ENCODE measurements at regions not wholly inside any gene's neighbourhood (a gene's known extent, or its start where the extent isn't known, plus 50 kb on each side); places are given as distances from the start of the nearest gene placed in this dataset.

DNA sequence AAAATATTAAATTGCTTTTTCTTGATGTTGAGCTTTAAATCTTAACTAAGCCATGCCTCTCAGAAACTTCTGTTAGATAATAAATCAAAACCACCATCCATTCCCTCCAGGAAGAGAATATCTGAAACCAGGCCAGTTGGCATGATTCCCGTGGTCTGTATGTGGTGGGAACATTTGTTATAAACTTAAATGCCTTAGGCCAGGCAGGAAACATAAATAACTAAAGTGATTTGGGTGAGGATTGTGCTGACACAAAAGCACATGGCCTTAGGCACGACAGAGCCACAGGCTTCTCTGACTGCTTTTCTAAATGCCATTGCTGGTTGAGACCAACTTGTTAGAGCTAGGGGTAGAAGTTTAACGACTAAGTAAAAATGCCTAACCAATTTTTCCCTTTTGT, 255.9 kb downstream of the GABRG2 start:
- TF ChIP-seq, protein P1, sequence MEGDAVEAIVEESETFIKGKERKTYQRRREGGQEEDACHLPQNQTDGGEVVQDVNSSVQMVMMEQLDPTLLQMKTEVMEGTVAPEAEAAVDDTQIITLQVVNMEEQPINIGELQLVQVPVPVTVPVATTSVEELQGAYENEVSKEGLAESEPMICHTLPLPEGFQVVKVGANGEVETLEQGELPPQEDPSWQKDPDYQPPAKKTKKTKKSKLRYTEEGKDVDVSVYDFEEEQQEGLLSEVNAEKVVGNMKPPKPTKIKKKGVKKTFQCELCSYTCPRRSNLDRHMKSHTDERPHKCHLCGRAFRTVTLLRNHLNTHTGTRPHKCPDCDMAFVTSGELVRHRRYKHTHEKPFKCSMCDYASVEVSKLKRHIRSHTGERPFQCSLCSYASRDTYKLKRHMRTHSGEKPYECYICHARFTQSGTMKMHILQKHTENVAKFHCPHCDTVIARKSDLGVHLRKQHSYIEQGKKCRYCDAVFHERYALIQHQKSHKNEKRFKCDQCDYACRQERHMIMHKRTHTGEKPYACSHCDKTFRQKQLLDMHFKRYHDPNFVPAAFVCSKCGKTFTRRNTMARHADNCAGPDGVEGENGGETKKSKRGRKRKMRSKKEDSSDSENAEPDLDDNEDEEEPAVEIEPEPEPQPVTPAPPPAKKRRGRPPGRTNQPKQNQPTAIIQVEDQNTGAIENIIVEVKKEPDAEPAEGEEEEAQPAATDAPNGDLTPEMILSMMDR (IDR thresholded peaks at IDR 0.05; ENCODE audit: insufficient read depth in 1 of 2, low read depth in 1 of 2, low read length in 1 of 2, severe bottlenecking in 1 of 2, unreplicated experiment in 1 of 2), result no peak
- peaks cover 4% of the 10 kb centered on the region for H3K9me3 Mint-ChIP-seq (ENCODE audit: unreplicated experiment)
- BruUV-seq (replicated peaks), result no TSS peak
- no peak overlapping the region for H3K27ac Mint-ChIP-seq (ENCODE audit: unreplicated experiment)
- intact Hi-C loops (cut with micrococcal nuclease; ENCODE audit: unreplicated experiment), result no loop called here
- H3K27me3 Mint-ChIP-seq (ENCODE audit: insufficient read depth, unreplicated experiment), result peaks cover 2% of the 10 kb centered on the region
- ChIA-PET CTCF (no interaction called here), POLR2A (no interaction called here)
- no peaks in the 10 kb centered on the region for H3K36me3 Mint-ChIP-seq (ENCODE audit: insufficient read depth, unreplicated experiment)
- DNase-seq, result no peak
- Histone ChIP-seq H3K36me3 (ENCODE audit: control insufficient read depth, insufficient read depth, low read length) (no peaks in the 10 kb centered on the region), H3K4me1 (no peaks in the 10 kb centered on the region), H3K9me3 (no peaks in the 10 kb centered on the region), H3K4me3 (ENCODE audit: low read depth, low read length) (no peak overlapping the region), H3K27me3 (replicated peaks; ENCODE audit: control insufficient read depth, insufficient read depth, low read length) (no peaks in the 10 kb centered on the region)
- no peak overlapping the region for H3K4me3 Mint-ChIP-seq (ENCODE audit: unreplicated experiment)
- no peaks in the 10 kb centered on the region for H3K4me1 Mint-ChIP-seq (ENCODE audit: low read depth, unreplicated experiment)

DNA sequence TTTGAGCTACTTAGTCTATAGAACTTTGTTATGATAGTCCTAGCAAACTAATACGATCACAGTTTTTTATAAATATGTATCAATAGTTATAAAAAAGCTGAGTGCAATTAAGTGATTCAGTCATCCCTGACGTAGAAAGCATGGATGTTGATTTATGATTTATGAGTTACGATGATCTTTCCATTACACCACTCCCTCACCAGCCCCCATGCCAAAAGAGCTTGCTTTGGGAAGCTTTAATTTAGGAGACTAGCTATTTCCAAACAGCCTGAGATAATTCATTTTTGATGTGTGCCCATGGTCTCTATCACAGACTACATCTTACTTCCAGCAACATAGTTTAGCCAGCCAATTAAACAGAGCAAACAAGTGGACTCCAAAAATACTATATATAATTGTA, 256.8 kb downstream of the GABRG2 start:
- H3K4me1 Mint-ChIP-seq (ENCODE audit: low read depth, unreplicated experiment), result no peaks in the 10 kb centered on the region
- no peak overlapping the region for H3K27ac Mint-ChIP-seq (ENCODE audit: unreplicated experiment)
- no TSS peak for BruUV-seq (replicated peaks)
- H3K36me3 Mint-ChIP-seq (ENCODE audit: insufficient read depth, unreplicated experiment), result no peaks in the 10 kb centered on the region
- POLR2A ChIA-PET, result no interaction called here
- TF ChIP-seq, protein P1 (IDR thresholded peaks at IDR 0.05; ENCODE audit: insufficient read depth in 1 of 2, low read depth in 1 of 2, low read length in 1 of 2, severe bottlenecking in 1 of 2, unreplicated experiment in 1 of 2), result no peak
- no peak for DNase-seq
- no peak overlapping the region for H3K4me3 Mint-ChIP-seq (ENCODE audit: unreplicated experiment)
- Histone ChIP-seq H3K4me3 (ENCODE audit: low read depth, low read length) (no peak overlapping the region), H3K27me3 (replicated peaks; ENCODE audit: control insufficient read depth, insufficient read depth, low read length) (no peaks in the 10 kb centered on the region), H3K4me1 (no peaks in the 10 kb centered on the region), H3K9me3 (no peaks in the 10 kb centered on the region), H3K36me3 (ENCODE audit: control insufficient read depth, insufficient read depth, low read length) (no peaks in the 10 kb centered on the region)
- intact Hi-C loops (cut with micrococcal nuclease; ENCODE audit: unreplicated experiment), result no loop called here
- CTCF ChIA-PET, result no interaction called here
- H3K27me3 Mint-ChIP-seq (ENCODE audit: insufficient read depth, unreplicated experiment), result peaks cover 2% of the 10 kb centered on the region
- H3K9me3 Mint-ChIP-seq (ENCODE audit: unreplicated experiment), result no peaks in the 10 kb centered on the region

DNA sequence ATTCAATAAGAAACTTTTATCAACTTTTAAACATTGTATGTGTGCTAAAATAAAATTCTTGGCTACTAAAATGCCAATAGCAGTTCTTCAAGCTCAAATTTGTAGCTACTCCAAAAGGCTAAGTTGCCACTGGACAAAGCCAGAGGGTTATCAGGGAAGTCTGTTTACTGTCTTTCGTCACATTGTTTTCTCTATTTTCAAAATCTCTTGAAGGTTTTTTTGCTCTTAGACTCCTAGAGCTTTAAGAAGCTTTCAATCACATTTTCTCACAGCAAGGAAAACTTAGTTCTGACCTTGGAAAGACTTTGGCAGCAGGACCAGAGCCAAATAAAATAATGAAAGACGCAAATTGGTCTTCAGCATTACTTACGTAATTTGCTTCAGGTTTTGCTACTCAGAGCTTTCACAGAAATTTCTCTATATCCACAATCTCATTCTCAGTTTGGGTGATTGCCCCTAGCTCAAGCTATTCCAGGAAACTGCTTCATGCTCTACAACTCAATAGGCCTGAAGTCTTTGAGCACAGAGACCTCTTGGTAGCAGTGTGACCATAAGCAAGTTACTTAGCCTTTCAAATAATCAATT, 257.7 kb downstream of the GABRG2 start:
- POLR2A ChIA-PET, result no interaction called here
- CTCF ChIA-PET, result no interaction called here
- H3K4me1 Mint-ChIP-seq (ENCODE audit: low read depth, unreplicated experiment), result no peaks in the 10 kb centered on the region

More for the DNA sequence above, 257.7 kb downstream of the GABRG2 start:
- Mint-ChIP-seq H3K9me3 (ENCODE audit: unreplicated experiment) (no peaks in the 10 kb centered on the region), H3K36me3 (ENCODE audit: insufficient read depth, unreplicated experiment) (no peaks in the 10 kb centered on the region), H3K4me3 (ENCODE audit: unreplicated experiment) (no peak overlapping the region), H3K27ac (ENCODE audit: unreplicated experiment) (no peak overlapping the region), H3K27me3 (ENCODE audit: insufficient read depth, unreplicated experiment) (peaks cover 6% of the 10 kb centered on the region)
- intact Hi-C loops (cut with micrococcal nuclease; ENCODE audit: unreplicated experiment), result no loop called here
- Histone ChIP-seq H3K27me3 (replicated peaks; ENCODE audit: control insufficient read depth, insufficient read depth, low read length) (no peaks in the 10 kb centered on the region), H3K36me3 (ENCODE audit: control insufficient read depth, insufficient read depth, low read length) (no peaks in the 10 kb centered on the region), H3K4me1 (no peaks in the 10 kb centered on the region), H3K4me3 (ENCODE audit: low read depth, low read length) (no peak overlapping the region), H3K9me3 (no peaks in the 10 kb centered on the region)
- DNase-seq, result no peak
- BruUV-seq (replicated peaks), result no TSS peak
- TF ChIP-seq, protein P1 (IDR thresholded peaks at IDR 0.05; ENCODE audit: insufficient read depth in 1 of 2, low read depth in 1 of 2, low read length in 1 of 2, severe bottlenecking in 1 of 2, unreplicated experiment in 1 of 2), result no peak

All from Caco-2 (cell line).